ENCODE measurements at regions not wholly inside any gene's neighbourhood (a gene's known extent, or its start where the extent isn't known, plus 50 kb on each side); places are given as distances from the start of the nearest gene placed in this dataset.

- TF ChIP-seq CTCF (IDR thresholded peaks at IDR 0.05; ENCODE audit: low read depth, low read length), result no peak
- no peak for TF ChIP-seq EZH2phosphoT487 (IDR thresholded peaks at IDR 0.05; ENCODE audit: low read depth)
Measured at GRCh38 chr3:161713731-161714130, 217.1 kb downstream of the OTOL1 start.

All from OCI-LY3 (cell line).